NCI-H748 treated with DMSO at 0.1 percent for 48 hours (cell line): ENCODE measurements at regions not wholly inside any gene's neighbourhood (a gene's known extent, or its start where the extent isn't known, plus 50 kb on each side); places are given as distances from the start of the nearest gene placed in this dataset.

Source experiments
- DNase-seq: peaks from one replicate; lab custom pipeline; 2025; lab: John Stamatoyannopoulos, UW

- DNase-seq: no peak
These were observed 333.8 kb downstream of the NUF2 start for GRCh38 chr1:163655565-163655964.

GRCh38 chr1:163656095-163656759, 334.5 kb downstream of the NUF2 start:
- no peak for DNase-seq

DNA sequence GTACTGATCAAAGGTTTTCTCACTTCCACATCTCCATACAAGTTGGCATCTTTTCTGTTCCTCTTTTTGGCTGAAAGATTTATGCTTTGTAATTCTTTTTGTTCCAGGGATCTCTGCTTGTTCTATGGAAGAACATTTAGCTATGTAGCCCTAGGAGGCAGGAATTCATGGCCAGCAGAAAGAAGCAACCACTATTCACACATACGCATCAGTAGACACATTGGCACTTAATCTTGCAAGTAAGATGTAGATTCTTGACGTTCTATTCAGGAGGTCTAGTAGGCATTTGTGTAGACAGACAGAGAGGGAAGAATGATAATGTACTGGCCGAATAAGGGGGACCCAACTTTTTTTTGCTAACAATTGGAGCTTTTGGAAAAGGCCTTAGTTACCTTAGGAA, 336.0 kb downstream of the NUF2 start:
- DNase-seq: no peak

DNA sequence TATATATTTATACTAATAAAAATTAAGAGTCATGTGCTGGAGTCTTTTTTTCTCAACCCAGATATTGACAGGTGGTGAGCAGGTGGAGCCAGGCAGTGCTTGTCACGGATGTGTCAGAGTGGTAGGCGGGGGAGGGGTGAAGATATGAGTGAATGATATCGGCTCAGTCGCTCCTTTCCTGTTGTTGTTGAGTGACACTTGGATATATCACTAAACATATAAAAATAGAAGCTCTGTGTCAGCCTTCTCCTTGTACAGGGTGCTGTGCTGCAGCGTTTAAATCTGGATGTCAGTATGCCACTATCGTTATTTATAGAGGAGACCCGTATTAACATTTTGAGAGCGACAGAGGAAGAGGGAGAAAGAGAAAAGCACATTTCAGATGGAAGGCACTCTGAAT, 339.6 kb downstream of the NUF2 start:
- no peak for DNase-seq

- DNase-seq: no peak
These were observed 343.0 kb downstream of the NUF2 start for GRCh38 chr1:163664671-163665335.

DNA sequence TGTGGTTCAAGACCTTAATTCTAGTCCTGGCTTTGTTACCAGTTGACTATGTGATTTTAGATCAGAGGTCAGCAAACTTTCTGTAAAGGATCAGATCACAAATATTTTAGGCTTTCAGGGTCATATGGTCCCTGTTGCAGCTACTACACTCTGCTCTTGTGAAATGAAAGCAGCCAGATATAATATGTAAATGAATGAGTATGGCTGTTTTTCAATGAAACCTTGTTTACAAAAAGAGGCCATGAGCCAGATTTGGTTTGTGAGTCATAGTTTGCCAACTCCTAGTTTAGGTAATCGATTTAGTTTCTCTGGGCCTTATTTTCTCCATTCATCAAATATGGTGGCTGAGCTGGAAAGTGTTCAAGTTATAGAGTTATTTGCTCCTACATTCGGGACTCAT, 346.7 kb downstream of the NUF2 start:
- DNase-seq: no peak

DNA sequence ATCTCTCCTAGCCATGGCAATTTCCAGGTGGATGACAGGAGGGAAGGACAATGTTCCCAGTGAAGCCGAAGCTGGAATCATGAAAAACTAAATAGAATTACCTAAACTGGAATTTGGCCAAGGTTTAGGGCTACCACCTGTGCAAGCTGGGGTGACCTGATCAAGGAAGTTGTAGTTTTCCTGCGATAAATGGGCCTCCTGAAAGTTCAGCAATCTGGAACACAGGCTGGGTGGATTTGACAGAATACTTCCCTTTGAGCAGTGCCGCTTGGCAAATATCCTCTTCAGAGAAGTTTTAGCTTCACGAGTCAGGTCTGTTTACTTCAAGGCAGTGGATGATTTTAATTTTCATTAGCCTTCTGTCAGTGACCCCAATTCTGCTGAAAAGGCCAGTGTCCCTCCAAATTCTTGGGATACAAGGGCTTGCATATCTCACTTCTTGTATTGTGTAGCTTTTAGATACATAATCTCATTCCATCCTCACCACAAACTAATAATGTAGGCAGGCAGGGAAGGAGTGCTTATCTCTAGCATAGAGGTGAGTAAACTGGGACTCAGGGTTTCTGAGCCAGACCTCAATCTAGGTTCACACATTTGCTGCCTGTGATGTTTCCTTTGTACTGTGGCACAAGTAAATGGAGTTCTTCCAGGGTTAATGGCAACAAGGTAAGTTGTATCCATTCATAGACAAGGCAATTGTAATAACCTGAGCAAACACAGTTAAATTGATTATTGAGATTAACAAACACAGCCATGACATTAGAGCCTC, 349.4 kb downstream of the NUF2 start:
- DNase-seq: no peak

- DNase-seq: no peak
These were observed 351.4 kb downstream of the NUF2 start for GRCh38 chr1:163672976-163673758.

DNA sequence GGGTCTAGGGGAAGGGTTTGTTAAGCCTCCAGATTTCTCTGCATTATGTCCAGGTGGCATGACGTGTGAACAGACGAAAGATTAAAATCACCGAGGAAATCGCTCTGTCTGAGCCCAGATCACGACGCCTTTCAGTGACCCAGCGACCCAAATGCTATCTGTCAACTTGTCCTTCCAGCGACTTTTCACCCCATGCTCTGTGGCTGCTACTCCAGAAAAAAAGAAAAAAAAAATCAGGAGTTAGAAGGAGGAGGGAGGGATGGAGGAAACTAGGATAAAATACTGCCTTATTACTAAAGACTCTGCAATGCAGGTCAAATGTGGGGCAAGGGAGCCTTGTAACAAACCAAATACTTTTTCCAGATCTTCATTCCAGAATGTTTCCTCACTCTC, 352.0 kb downstream of the NUF2 start:
- DNase-seq: no peak

- no peak for DNase-seq
These were observed 352.5 kb downstream of the NUF2 start for GRCh38 chr1:163674236-163674635.

DNA sequence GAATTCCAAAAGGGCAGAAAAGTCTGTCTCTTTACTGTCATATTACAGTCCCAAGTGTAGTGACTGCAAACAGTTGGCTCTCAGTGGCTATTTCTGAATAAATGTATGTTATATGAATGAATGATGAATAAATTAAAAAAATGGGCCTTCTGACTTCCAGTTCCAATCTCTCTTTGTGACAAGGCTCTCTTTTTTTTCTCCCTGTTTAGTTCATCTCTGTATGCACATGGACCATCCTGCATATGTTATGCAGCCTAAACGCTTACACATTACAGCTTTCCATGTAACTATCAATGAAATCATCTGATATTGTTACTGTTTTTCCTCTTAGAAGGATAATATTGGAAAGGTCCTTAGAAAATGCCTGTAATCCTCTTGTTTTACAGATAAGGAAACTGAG, 363.0 kb downstream of the NUF2 start:
- DNase-seq: no peak

- no peak for DNase-seq
These were observed 370.5 kb downstream of the NUF2 start for GRCh38 chr1:163692266-163692665.

DNA sequence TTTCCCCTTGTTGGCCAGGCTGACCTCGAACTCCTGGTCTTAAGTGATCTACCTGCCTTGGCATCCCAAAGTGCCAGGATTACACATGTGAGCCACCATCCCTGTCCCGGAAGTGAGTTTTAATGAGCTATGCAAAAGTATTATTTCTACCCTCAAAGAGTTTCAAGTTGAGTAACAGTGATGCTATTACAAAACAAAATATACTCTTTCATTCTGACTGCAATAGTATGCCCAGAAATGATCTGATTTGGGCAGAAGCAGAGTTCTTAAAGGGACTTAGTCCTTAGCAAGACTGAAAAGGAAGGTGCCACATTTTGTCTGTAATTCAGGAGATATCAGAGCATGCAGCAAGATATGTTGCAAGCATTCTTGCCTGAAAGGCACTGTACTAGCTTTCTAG, 375.4 kb downstream of the NUF2 start:
- no peak for DNase-seq

GRCh38 chr1:163701783-163702374, 380.1 kb downstream of the NUF2 start:
- no peak for DNase-seq

DNA sequence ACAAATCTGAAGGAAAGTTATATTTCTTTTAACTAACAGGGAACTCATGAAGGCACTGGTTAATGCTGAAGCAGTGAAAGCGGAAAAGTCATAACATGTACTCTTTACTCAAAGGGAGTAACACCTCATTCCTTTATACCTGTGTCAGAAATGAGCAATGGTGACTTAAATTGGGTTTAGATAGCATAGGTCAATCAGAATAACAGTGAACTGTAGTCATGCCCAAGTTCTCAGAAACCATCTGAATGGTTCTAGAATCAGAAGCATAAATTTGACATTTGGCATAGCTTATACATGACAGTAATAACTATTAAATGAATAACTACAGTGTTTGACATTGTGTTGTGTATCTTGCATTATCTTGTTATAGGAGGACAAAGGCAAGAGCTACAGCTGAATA, 382.0 kb downstream of the NUF2 start:
- DNase-seq: no peak

DNA sequence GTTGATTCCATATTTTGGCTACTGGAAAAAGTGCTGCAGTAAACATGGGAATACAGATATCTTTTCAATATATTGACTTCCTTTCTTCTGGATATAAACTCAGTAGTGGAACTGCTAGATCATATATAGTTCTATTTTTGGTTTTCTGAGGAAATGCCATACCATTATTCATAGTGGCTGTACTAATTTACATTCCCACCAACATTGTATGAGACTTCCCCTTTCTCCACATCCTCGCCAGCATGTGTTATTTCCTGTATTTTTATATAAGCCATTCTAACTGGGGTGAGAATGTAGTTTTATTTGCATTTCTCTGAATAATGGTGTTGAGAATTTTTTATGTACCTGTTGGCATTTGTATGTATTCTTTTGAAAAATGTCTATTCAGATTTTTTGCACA, 385.2 kb downstream of the NUF2 start:
- DNase-seq: no peak

DNA sequence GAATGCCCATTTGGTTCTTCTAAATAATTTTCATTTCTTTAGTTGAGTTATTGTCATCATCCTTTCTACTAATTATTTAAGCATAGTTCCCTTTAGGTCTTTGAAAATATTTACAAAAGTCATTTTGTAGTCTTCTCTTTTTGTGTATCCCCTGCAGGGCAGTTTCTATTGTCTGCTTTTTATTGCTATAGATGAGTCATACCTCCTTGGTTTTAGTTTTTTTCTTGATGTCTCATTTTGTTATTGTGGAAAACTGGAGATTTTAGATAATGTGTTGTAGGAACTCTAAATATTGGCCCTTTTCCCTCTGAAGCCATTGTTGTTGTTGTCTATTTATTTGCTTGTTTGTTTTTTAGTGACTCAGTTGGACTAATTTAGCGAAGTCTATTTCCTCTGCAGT, 387.9 kb downstream of the NUF2 start:
- no peak for DNase-seq

- DNase-seq: no peak
These were observed 390.6 kb downstream of the NUF2 start for GRCh38 chr1:163712321-163712720.

- no peak for DNase-seq
These were observed 398.5 kb downstream of the NUF2 start for GRCh38 chr1:163720294-163720693.

- no peak for DNase-seq
These were observed 403.8 kb downstream of the NUF2 start for GRCh38 chr1:163725551-163725950.

DNA sequence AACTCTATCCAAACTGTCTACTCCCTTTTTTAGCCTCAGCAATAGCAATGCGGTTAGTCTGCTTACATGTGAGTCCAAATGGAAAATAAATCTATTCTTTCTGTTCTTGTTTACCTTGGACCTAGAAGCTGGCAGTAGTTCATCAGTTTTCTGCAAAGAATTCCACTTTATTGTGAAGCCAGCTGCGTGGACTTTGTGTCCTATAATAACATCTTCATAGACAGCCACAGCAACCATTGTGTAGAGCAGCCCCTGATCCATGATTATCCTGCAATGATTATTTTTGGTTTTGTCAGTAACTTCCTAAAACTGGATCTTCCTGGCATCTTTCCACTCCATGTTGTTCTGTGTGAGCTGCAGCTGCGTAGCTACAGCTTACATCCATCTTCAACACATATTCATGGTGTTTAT, 408.7 kb downstream of the NUF2 start:
- no peak for DNase-seq

DNA sequence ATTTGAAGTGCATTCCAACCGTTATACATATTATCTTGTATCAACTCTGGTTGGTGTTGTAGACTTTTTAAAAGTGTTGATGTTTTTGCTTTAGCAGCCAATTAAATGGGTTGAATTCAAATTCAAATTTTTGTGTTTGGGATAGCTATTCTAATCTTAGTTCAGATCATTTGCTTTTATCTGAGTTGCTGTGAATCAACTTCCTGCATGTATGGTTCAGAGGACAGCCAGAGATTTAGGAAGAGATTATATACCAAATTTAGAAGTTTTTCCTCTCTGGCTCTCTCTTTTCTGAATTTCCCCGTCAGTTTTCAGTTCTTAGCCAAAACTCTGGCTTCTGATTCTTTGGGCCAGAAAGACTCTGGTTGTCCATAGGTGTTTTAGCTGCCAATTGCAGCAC, 415.5 kb downstream of the NUF2 start:
- DNase-seq: no peak
